WERI-Rb-1 (cell line): ENCODE measurements at regions not wholly inside any gene's neighbourhood (a gene's known extent, or its start where the extent isn't known, plus 50 kb on each side); places are given as distances from the start of the nearest gene placed in this dataset.
"Not testable (repeated sequence)": the region's sequence is repeated elsewhere in the genome, so short reads cannot be mapped to it uniquely, and the experiment has no call there.

Experiments used
- DNase-seq: peaks from one replicate; pipeline ENCODE4 v3.0.0-alpha.2; 2020
- H3K27ac ChIP-seq: fragments of 250-450 bp; sonication (Bioruptor Pico); 2 replicates; pipeline ENCODE4 v1.5.1; 2020; ENCODE audit warnings: mild to moderate bottlenecking, moderate library complexity
- H3K27me3 ChIP-seq: fragments of 250-450 bp; sonication (Bioruptor Pico); 2 replicates; pipeline ENCODE4 v1.5.1; 2021; ENCODE audit warnings: mild to moderate bottlenecking, low read depth, moderate library complexity; ENCODE audit not compliant: insufficient read depth, severe bottlenecking
- H3K36me3 ChIP-seq: fragments of 250-450 bp; sonication (Bioruptor Pico); 2 replicates; pipeline ENCODE4 v1.5.1; 2020; ENCODE audit warnings: mild to moderate bottlenecking, moderate library complexity
- H3K4me3 ChIP-seq: 2 replicates; pipeline ENCODE4 v1.5.1; 2011; ENCODE audit warnings: low read depth, mild to moderate bottlenecking, control low read depth, low read length
- H3K9me3 ChIP-seq: fragments of 250-450 bp; sonication (Bioruptor Pico); 2 replicates; pipeline ENCODE4 v1.5.1; 2021; ENCODE audit warnings: mild to moderate bottlenecking, moderate library complexity; ENCODE audit not compliant: severe bottlenecking

DNA sequence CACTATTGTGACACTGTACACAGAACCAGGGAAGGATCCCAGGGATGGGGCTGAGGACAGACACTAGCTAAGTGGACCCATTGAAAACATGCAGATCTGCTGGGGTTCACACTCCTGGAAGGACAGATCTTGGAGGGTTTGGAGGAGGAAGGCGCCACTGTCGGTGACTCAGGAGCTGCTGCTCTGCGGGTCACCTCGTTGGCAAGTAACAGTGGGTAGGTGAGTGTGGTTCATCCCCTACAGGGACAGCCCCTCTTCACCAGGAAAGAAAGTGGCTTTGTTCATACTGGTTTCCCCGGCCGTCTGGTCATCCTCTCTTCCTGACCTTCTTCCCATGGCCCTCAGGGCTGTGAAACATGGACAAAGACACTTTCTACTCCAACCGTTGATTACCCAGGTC lies 100.3 kb downstream of the OR4M2 start:
- H3K9me3 ChIP-seq, DNase-seq, H3K27me3 ChIP-seq, H3K36me3 ChIP-seq, H3K27ac ChIP-seq, H3K4me3 ChIP-seq: not testable (repeated sequence)

DNA sequence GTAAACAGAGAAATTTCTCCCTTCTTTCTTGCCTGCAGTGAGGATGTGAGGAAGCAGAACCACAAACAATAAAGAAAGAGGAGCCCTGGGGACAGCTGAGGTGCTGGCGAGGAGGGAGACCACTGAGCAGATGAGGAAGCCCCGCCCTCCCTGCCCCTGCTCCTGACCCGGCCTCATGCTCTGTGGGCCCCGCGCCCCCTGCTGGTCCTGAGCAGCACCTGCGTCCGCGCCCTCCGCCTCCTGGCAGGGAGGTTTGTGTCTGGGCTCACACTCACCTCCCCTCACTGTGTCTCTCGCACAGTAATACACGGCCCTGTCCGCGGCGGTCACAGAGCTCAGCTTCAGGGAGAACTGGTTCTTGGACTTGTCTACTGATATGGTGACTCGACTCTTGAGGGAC lies 104.4 kb downstream of the OR4M2 start:
- not testable (repeated sequence) for H3K27ac ChIP-seq, H3K36me3 ChIP-seq, H3K4me3 ChIP-seq, H3K27me3 ChIP-seq, H3K9me3 ChIP-seq, DNase-seq

DNA sequence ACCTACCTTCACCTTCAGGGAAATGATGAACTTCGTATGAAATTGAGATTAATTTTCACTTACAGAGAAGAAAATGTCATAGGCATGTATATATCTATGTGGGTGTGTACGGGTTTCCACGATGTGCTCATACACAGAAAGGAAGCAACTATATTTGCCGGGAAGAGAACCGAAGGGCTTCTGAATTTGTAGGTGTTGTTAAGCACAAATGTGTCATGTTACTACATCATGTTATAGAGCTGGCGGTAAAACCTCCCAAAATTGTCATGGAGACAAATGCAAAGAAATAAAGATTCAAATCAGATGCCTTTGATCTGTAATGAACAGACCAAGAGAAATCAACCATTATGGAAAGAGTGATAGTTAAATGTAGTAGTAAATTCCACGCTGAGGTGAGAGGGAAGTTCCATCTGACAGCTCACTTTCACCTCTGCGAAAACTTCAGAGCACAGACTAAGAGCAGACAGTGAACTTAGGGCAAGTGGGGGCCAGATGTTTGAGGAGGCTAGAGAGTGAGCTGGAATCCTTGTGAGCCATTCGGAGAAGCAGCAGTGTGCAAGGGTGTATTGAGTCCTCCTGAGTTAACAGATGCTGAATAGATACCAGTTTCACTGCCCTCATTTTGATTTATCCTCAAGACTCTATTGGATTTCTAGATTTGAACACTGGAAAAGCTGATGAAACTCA lies 106.7 kb downstream of the OR4M2 start:
- H3K36me3 ChIP-seq, H3K27ac ChIP-seq: not testable (repeated sequence)

GRCh38 chr15:22191818-22192217 lies 111.5 kb downstream of the OR4M2 start:
- not testable (repeated sequence) for H3K27ac ChIP-seq, DNase-seq, H3K4me3 ChIP-seq, H3K27me3 ChIP-seq, H3K9me3 ChIP-seq, H3K36me3 ChIP-seq

More for the DNA sequence above, 106.7 kb downstream of the OR4M2 start:
- H3K27me3 ChIP-seq, H3K9me3 ChIP-seq, H3K4me3 ChIP-seq, DNase-seq: not testable (repeated sequence)

- not testable (repeated sequence) for H3K36me3 ChIP-seq, DNase-seq, H3K27me3 ChIP-seq, H3K4me3 ChIP-seq, H3K9me3 ChIP-seq, H3K27ac ChIP-seq
These were observed 114.7 kb downstream of the OR4M2 start for GRCh38 chr15:22194739-22195617.

- DNase-seq, H3K9me3 ChIP-seq, H3K27me3 ChIP-seq, H3K36me3 ChIP-seq, H3K27ac ChIP-seq, H3K4me3 ChIP-seq: not testable (repeated sequence)
These were observed 116.1 kb downstream of the OR4M2 start for GRCh38 chr15:22196423-22196822.

DNA sequence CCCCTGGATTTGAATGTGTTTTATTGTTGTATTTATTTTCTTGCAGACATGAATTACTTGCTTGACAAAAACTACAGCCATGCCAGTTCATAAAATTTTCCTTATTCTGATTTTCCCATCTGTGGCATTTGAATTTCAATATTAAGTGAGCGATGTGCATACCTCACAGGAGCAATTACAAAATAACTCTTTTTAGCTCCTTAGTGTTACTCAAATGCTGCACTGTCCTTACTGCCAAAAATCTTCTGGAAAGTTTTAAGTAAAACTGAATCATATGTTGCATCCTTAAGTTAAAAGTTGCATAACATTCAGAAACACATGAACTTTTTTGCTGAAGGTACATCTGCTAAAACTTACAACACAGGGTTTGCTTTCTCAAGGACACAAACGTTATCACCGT lies 120.1 kb downstream of the OR4M2 start:
- not testable (repeated sequence) for H3K9me3 ChIP-seq, H3K4me3 ChIP-seq, DNase-seq, H3K27me3 ChIP-seq, H3K27ac ChIP-seq, H3K36me3 ChIP-seq

DNA sequence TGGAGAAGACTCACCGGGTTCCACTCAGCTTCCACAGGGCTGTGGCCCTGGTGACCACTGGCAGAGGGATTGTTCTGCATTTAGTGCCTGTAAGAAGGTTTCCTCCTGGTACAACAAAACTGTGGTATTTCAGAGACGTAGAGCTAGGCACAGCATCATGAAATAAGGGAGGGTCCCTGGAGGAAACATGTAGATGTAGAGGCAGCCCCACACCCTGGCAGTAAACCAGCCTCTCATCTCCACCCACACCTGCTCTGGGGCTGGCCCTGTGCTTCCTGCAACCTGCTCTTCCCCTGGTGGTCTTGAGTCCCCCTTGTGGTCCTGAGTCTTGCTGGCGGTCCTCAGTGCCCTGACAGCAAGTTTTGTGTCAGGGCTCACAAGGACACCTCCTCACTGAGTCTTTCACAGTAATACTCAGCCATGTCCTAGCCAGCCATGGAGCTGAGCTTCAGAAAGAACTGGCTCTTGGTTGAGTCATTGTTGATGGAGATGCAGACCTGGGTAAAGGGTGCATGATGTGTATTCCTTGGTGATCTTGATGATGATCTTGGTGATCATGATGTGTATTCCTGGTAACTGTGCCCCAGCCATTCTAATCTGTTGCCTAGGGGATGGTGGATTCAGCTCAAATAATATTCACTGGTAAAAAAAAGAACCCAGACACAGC lies 121.8 kb downstream of the OR4M2 start:
- not testable (repeated sequence) for H3K9me3 ChIP-seq, DNase-seq, H3K4me3 ChIP-seq, H3K27ac ChIP-seq, H3K27me3 ChIP-seq, H3K36me3 ChIP-seq

DNA sequence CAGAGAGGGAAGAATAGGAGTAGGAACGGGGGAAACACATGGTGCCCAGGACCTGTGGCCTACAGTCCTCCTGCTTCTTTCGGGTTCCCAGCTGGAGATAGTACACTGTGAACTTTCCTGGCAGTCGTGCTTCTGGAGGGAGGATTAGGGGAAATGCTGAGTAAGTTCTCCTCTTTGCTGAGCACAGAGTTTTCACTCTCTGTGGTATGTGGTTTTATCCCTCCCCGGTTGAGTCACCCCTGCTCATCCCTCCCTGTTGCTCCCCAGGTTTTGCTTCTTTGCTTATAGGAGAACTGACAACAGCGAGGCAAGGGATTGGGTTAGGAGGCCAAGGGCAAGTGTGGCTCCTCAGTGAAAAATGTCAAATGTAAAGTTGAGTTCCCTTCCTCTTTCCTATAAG lies 122.9 kb downstream of the OR4M2 start:
- H3K36me3 ChIP-seq, H3K27ac ChIP-seq, H3K4me3 ChIP-seq, H3K27me3 ChIP-seq, H3K9me3 ChIP-seq, DNase-seq: not testable (repeated sequence)

GRCh38 chr15:22209086-22209485 lies 128.8 kb downstream of the OR4M2 start:
- not testable (repeated sequence) for H3K4me3 ChIP-seq, H3K27me3 ChIP-seq, DNase-seq, H3K36me3 ChIP-seq, H3K9me3 ChIP-seq, H3K27ac ChIP-seq

GRCh38 chr15:22222596-22222995 lies 142.3 kb downstream of the OR4M2 start:
- not testable (repeated sequence) for H3K36me3 ChIP-seq, H3K9me3 ChIP-seq, DNase-seq, H3K4me3 ChIP-seq, H3K27ac ChIP-seq
- peaks cover 23% of the 10 kb centered on the region for H3K27me3 ChIP-seq
